H1 (cell line): ENCODE measurements at regions not wholly inside any gene's neighbourhood (a gene's known extent, or its start where the extent isn't known, plus 50 kb on each side); places are given as distances from the start of the nearest gene placed in this dataset.

Experiments used
- MAFK ChIP-seq: IDR thresholded peaks from 2 replicates; pipeline ENCODE4 v1.6.1; 2012; ENCODE audit warnings: low read depth, mild to moderate bottlenecking, improper control_type of control experiment, low read length
- POLR2A ChIP-seq, 2 experiments: IDR thresholded peaks; 1 replicate in 1 of 2; 2 replicates in 1 of 2; pipeline ENCODE4 v1.6.1; 2011; ENCODE audit warnings: low read depth in 2 of 2, low read length in 2 of 2, mild to moderate bottlenecking in 2 of 2; ENCODE audit errors: control extremely low read depth in 1 of 2
- RXRA ChIP-seq: IDR thresholded peaks from 2 replicates; pipeline ENCODE4 v1.6.1; 2011; ENCODE audit warnings: low read depth, mild to moderate bottlenecking, low read length, moderate library complexity; ENCODE audit not compliant: insufficient read depth
- SAP30 ChIP-seq: fragments of 300-600 bp; sonication (generic); IDR thresholded peaks from 2 replicates; pipeline ENCODE4 v1.7.1; 2012; ENCODE audit warnings: low read length, moderate library complexity, mild to moderate bottlenecking, inconsistent platforms; ENCODE audit not compliant: insufficient read depth, insufficient replicate concordance

DNA sequence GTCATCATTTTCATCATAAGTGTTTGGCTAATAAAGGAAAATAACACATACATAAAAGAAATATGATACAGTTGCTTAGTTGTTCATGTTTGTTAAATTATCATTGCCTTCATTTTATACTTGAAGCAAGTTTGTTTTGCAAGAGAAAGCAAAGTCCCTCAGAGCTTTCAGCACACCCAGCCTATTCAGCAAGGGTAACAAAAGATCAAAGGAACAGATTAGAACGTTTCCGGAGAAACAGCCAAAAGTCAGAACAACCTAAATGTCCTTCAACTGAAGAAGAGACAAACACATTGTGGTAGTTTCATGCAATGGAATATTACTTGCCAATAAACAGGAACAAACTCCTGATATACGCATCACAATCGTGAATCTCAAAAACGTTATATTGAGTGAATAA lies 380.7 kb downstream of the MZT1 start (continued):
- no peak for TF ChIP-seq MAFK
- TF ChIP-seq RXRA = no peak
- TF ChIP-seq POLR2A (IDR thresholded peaks at IDR 0.05; ENCODE audit: control extremely low read depth in 1 of 2, low read depth in 2 of 2, low read length in 2 of 2) = no peak
- TF ChIP-seq SAP30 = no peak
- TF ChIP-seq, all 59 proteins: peak for 0
